Ovary (tissue), 7 donors: ENCODE measurements at regions not wholly inside any gene's neighbourhood (a gene's known extent, or its start where the extent isn't known, plus 50 kb on each side); places are given as distances from the start of the nearest gene placed in this dataset.

Experiments used
- DNase-seq, 5 donors: peaks; one replicate each; pipeline ENCODE4 v3.0.0-alpha.2; 2019 to 2020
- H3K27ac ChIP-seq, 2 donors: fragments of 200-600 bp; one replicate each; pipeline versions ENCODE4 v1.5.1 to v1.8.0; 2019 to 2022
- H3K27me3 ChIP-seq: fragments of 200-600 bp; one replicate; pipeline ENCODE4 v1.8.0; 2022
- H3K36me3 ChIP-seq: fragments of 200-600 bp; sonication (generic); one replicate; pipeline ENCODE4 v1.5.1; 2019
- H3K4me1 ChIP-seq: one replicate; pipeline ENCODE4 v1.8.1; 2013; ENCODE audit warnings: mild to moderate bottlenecking, moderate library complexity; ENCODE audit not compliant: insufficient read depth
- H3K4me3 ChIP-seq: fragments of 200-600 bp; sonication (generic); one replicate; pipeline ENCODE4 v1.5.1; 2017
- H3K9me3 ChIP-seq, 2 donors: fragments of 200-600 bp in 1 of 2; sonication (generic) in 1 of 2; one replicate each; pipeline versions ENCODE4 v1.5.1 to v1.8.1; 2013 to 2019; ENCODE audit warnings: mild to moderate bottlenecking in 1 of 2, moderate library complexity in 1 of 2
- EP300 ChIP-seq: sonication (generic); formaldehyde crosslinking; IDR thresholded peaks from one replicate; pipeline ENCODE4 v1.6.1; 2017; ENCODE audit warnings: antibody characterized with exemption
- POLR2A ChIP-seq: fragments of 450-650 bp; IDR thresholded peaks from one replicate; pipeline ENCODE4 v1.6.1; 2017; ENCODE audit warnings: antibody characterized with exemption, mild to moderate bottlenecking, moderate library complexity
- WGBS, 3 donors: extraction: QIAGEN DNeasy Blood & Tissue Kit in 1 of 3; methylation state at CpG; one replicate each; pipeline versions ENCODE4 v1.1.5 to v1.1.7; 2013 to 2017; 5-methylcytosine and 5-hydroxymethylcytosine counted together
- intact Hi-C, 4 donors: fragments of 100-400 bp; cut with DNase I; formaldehyde crosslinking; loops; one replicate each; pipeline versions ENCODE4 v1.11.0 to v1.15.1; 2022 to 2023
- TF ChIP-seq, protein P1 (sequence below), 3 donors: fragments of 450-650 bp in 2 of 3; fragments of 200-600 bp in 1 of 3; IDR thresholded peaks; one replicate each; pipeline versions ENCODE4 v1.5.1 to v1.8.0; 2016 to 2022; ENCODE audit warnings: antibody characterized with exemption in 3 of 3, mild to moderate bottlenecking in 1 of 3
- donor health status: DM: no; HTN: no; CAD: no; lungs with moderate emphysema.
- donor health status: DM: no; HTN: no; CAD: no.
- donor health status: Bipolar disorder and iron deficiency.
- donor health status: DM: no; HTN: no; CAD: no.
- donor health status: DM: yes; HTN: yes; CAD: no.

DNA sequence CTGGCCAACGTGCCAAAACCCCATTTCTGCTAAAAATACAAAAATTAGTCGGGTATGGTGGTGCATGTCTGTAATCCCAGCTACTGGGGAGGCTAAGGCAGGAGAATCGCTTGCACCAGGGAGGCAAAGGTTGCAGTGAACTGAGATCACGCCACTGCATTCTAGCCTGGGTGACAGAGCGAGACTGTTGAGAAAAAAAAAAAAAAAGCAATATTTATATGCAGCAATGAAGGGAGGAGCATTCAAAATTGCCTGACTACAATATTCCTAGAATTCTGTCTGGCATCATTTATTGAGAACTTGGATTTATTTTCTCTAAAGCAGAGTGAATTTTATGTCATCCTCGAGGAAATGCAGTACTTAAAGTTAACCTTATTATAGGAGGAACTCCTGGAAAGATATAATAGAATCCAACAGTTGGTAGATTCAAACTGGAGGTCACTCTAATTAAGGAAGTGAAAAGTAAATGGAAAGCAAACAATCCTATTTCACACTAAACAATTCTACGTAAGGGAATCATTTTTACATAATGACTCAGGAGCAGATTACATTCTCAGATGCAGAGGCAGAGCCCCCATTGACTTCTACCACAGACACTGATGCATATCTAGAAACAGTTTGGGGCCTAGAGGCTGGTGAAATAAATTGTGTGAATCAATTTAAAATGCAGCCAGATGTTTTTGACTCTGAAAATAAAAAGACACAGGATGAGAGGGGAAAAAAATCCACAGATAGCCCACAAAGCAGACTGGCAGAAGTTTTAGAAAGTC lies 82.1 kb upstream of the FHIT start:
- no peak overlapping the region for H3K4me3 ChIP-seq
- H3K27ac ChIP-seq, result no peak overlapping the region
- no peaks in the 10 kb centered on the region for H3K27me3 ChIP-seq
- no peaks in the 10 kb centered on the region for H3K9me3 ChIP-seq
- 72 to 76% (median 74%) methylated on average over 7 of the region's 7 CpGs for WGBS, 3 donors
- TF ChIP-seq EP300 (no peak), POLR2A (no peak)
- TF ChIP-seq, protein P1, sequence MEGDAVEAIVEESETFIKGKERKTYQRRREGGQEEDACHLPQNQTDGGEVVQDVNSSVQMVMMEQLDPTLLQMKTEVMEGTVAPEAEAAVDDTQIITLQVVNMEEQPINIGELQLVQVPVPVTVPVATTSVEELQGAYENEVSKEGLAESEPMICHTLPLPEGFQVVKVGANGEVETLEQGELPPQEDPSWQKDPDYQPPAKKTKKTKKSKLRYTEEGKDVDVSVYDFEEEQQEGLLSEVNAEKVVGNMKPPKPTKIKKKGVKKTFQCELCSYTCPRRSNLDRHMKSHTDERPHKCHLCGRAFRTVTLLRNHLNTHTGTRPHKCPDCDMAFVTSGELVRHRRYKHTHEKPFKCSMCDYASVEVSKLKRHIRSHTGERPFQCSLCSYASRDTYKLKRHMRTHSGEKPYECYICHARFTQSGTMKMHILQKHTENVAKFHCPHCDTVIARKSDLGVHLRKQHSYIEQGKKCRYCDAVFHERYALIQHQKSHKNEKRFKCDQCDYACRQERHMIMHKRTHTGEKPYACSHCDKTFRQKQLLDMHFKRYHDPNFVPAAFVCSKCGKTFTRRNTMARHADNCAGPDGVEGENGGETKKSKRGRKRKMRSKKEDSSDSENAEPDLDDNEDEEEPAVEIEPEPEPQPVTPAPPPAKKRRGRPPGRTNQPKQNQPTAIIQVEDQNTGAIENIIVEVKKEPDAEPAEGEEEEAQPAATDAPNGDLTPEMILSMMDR (IDR thresholded peaks at IDR 0.05), result no peak
- no peaks in the 10 kb centered on the region for H3K4me1 ChIP-seq
- no peak for DNase-seq
- no peaks in the 10 kb centered on the region for H3K36me3 ChIP-seq
- intact Hi-C loops, result no loop called here

DNA sequence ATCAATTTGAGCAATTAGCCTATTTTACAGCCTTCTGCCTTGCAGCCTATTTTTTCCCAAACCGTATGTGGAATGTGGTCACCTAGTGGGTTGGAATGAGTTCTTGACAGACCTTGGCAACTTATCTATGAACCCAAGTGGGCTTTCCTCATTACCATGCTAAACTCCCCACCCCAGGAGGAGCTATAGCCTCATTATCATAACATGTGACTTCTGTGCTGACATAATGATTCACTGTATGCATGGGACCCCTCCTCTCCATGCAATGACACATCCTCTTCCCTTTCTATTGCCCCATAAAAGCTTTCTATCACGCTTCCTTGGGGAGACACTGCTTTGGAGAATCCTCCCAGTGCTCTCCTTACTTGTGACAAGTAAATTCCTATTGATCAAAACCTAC lies 83.5 kb upstream of the FHIT start:
- H3K36me3 ChIP-seq, result no peaks in the 10 kb centered on the region
- intact Hi-C loops, result no loop called here
- H3K9me3 ChIP-seq, result no peaks in the 10 kb centered on the region
- DNase-seq, result no peak
- no peaks in the 10 kb centered on the region for H3K4me1 ChIP-seq
- WGBS, 3 donors, result 77 to 81% (median 78%) methylated on average over 2 of the region's 2 CpGs
- TF ChIP-seq EP300, result no peak
- TF ChIP-seq, protein P1 (IDR thresholded peaks at IDR 0.05), result no peak
- no peak for TF ChIP-seq POLR2A
- no peaks in the 10 kb centered on the region for H3K27me3 ChIP-seq
- H3K4me3 ChIP-seq, result no peak overlapping the region
- no peak overlapping the region for H3K27ac ChIP-seq

DNA sequence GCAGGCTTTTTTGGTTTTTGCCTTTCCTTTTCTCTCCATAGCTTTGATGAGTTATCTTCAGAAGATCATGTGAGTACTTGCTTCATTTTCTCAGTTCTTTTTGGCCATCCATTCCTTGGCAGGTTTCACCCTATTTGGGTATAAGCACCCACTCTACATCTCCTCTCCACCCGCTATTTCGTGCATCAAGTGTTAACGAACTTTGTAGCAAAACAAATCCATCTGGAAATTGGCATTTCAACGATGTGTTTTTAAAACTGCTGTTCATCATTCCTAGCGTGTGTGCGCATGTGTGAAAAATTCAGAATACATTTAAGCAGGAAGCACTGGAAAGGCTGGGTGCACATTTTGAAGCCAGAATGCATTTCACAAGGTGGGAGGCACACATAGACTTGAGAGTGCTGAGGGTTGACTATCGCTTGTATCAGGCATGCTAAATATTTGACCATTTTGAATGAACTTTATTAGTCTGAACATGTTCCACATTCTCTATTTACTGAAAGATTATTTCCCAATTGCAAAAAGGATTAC lies 89.7 kb upstream of the FHIT start:
- intact Hi-C loops, result no loop called here
- H3K36me3 ChIP-seq, result no peaks in the 10 kb centered on the region

DNA sequence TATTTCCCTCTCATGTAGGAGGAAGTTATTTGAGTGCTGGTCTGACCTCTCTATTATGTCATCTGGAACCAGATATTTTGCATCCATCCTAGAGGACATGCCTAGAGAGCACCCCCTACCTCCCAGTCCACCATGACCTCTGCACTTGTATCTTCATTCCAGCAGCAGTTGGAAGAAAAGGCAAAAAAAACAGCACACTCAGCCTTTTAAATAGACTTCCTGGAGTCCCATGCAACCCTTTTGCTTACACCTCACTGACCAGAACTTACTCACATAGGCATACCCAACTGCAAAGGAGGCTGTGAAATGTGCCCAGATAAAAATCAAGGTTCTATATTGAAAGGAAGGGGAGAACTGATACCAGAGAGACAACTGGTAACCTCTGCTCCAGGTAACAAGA lies 92.3 kb upstream of the FHIT start:
- DNase-seq, result no peak
- H3K4me1 ChIP-seq, result no peaks in the 10 kb centered on the region
- no peak overlapping the region for H3K27ac ChIP-seq
- intact Hi-C loops, result no loop called here
- no peaks in the 10 kb centered on the region for H3K27me3 ChIP-seq
- no peaks in the 10 kb centered on the region for H3K36me3 ChIP-seq
- H3K4me3 ChIP-seq, result no peak overlapping the region
- H3K9me3 ChIP-seq, result no peaks in the 10 kb centered on the region
- TF ChIP-seq POLR2A (no peak), EP300 (no peak)
- TF ChIP-seq, protein P1 (IDR thresholded peaks at IDR 0.05), result no peak

More for the DNA sequence above, 89.7 kb upstream of the FHIT start:
- no peak for DNase-seq
- no peak overlapping the region for H3K27ac ChIP-seq
- no peak overlapping the region for H3K4me3 ChIP-seq
- no peaks in the 10 kb centered on the region for H3K4me1 ChIP-seq
- H3K27me3 ChIP-seq, result no peaks in the 10 kb centered on the region
- no peak for TF ChIP-seq POLR2A
- TF ChIP-seq, protein P1 (IDR thresholded peaks at IDR 0.05), result no peak
- TF ChIP-seq EP300, result no peak
- no peaks in the 10 kb centered on the region for H3K9me3 ChIP-seq
- WGBS, 3 donors, result 60 to 67% (median 65%) methylated on average over 7 of the region's 7 CpGs
